ENCODE measurements at regions not wholly inside any gene's neighbourhood (a gene's known extent, or its start where the extent isn't known, plus 50 kb on each side); places are given as distances from the start of the nearest gene placed in this dataset.

DNA sequence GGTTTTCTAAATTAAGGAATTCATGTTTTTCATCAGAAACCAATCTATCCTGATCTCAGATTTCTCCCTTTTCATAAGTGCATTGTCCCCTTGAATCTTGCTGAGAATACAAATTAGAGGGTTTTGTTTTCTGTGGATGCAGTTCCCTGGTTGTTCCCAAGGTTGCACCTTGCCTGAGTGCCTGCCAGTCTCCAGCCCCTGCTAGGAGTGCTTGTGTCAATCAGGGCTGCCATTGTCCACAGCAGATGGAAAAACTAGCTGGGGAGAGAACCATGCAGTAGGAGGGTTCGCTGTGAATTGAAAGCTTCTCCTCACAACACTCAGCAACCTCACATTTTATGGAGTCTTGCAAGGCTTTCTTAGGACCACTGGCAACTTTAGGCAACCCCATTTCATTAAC lies 210.8 kb upstream of the CTNNB1 start:
- ChIA-PET POLR2A (ENCODE audit: partially characterized antibody) (no interaction called here), CTCF (ENCODE audit: partially characterized antibody) (no interaction called here)
- no peak for DNase-seq (ENCODE audit: low read depth in 1 of 2, low spot score in 2 of 2)
- Histone ChIP-seq H2BK120ac (replicated peaks; ENCODE audit: low read depth, low read length) (no peak overlapping the region), H3K79me2 (ENCODE audit: control insufficient read depth in 1 of 2, insufficient read depth in 2 of 2, low read length in 2 of 2) (no peaks in the 10 kb centered on the region), H3K79me1 (ENCODE audit: low read depth, low read length) (no peaks in the 10 kb centered on the region), H2BK12ac (ENCODE audit: low read depth, low read length) (no peak overlapping the region), H3K14ac (ENCODE audit: insufficient read length) (no peak overlapping the region), H3K23me2 (ENCODE audit: low read depth, low read length) (no peaks in the 10 kb centered on the region), H4K5ac (ENCODE audit: insufficient read length, low read depth, low read length) (no peak overlapping the region), H3K23ac (ENCODE audit: insufficient read length) (no peak overlapping the region), H3K9me3 (ENCODE audit: insufficient read depth in 2 of 2, low read depth in 1 of 2, low read length in 1 of 2) (no peaks in the 10 kb centered on the region), H3K4ac (replicated peaks; ENCODE audit: insufficient read length, low read depth, low read length) (no peak overlapping the region), H2BK20ac (ENCODE audit: low read length) (no peak overlapping the region), H3K18ac (ENCODE audit: extremely low read depth, low read length) (no peak overlapping the region), H3K56ac (replicated peaks; ENCODE audit: insufficient read length, low read depth, low read length) (no peak overlapping the region), H3K4me2 (ENCODE audit: insufficient read depth in 1 of 2, low read depth in 2 of 2, low read length in 2 of 2) (no peak overlapping the region), H4K20me1 (replicated peaks in 1 of 2; ENCODE audit: control insufficient read depth in 1 of 2, insufficient read depth in 2 of 2, low read length in 2 of 2) (no peaks in the 10 kb centered on the region), H4K8ac (ENCODE audit: extremely low read depth, insufficient read depth, low read length) (no peak overlapping the region), H3K9ac (replicated peaks in 1 of 4; ENCODE audit: extremely low read depth in 1 of 4, low read depth in 3 of 4, low read length in 3 of 4) (no peak overlapping the region), H3K36me3 (ENCODE audit: control insufficient read depth in 2 of 4, insufficient read depth in 4 of 4, low read length in 3 of 4) (no peaks in the 10 kb centered on the region), H2BK15ac (ENCODE audit: low read length) (no peak overlapping the region), H3K27ac (ENCODE audit: low read depth, low read length) (no peak overlapping the region), H2AK5ac (ENCODE audit: low read depth, low read length) (no peak overlapping the region), H4K91ac (replicated peaks; ENCODE audit: insufficient read length, low read length) (no peak overlapping the region), H2AFZ (ENCODE audit: low read length) (no peak overlapping the region), H2BK5ac (ENCODE audit: low read depth, low read length) (no peak overlapping the region), H3K27me3 (replicated peaks in 1 of 4; ENCODE audit: control insufficient read depth in 3 of 4, extremely low read depth in 1 of 4, insufficient read depth in 3 of 4, low read length in 3 of 4) (no peaks in the 10 kb centered on the region), H3K4me3 (ENCODE audit: extremely low read depth in 1 of 4, insufficient read depth in 2 of 4, low read depth in 3 of 4, low read length in 4 of 4) (no peak overlapping the region), H3K4me1 (replicated peaks in 1 of 4; ENCODE audit: control insufficient read depth in 3 of 4, insufficient read depth in 4 of 4, low read length in 3 of 4) (no peaks in the 10 kb centered on the region)
- no peak for FAIRE-seq
- TF ChIP-seq, protein P1, sequence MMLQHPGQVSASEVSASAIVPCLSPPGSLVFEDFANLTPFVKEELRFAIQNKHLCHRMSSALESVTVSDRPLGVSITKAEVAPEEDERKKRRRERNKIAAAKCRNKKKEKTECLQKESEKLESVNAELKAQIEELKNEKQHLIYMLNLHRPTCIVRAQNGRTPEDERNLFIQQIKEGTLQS (IDR thresholded peaks at IDR 0.05; ENCODE audit: insufficient read depth, low read depth, low read length), result no peak
- TF ChIP-seq BACH1 (IDR thresholded peaks at IDR 0.05; ENCODE audit: low read length) (no peak), CREB1 (IDR thresholded peaks at IDR 0.05) (no peak), JUND (IDR thresholded peaks at IDR 0.05; ENCODE audit: low read length) (no peak), NRF1 (IDR thresholded peaks at IDR 0.05; ENCODE audit: low read depth, low read length) (no peak), RFX5 (IDR thresholded peaks at IDR 0.05; ENCODE audit: borderline replicate concordance, low read depth, low read length) (no peak), ZNF274 (IDR thresholded peaks at IDR 0.05; ENCODE audit: borderline replicate concordance, extremely low read depth, low read length) (no peak)
- TF ChIP-seq, protein P2, sequence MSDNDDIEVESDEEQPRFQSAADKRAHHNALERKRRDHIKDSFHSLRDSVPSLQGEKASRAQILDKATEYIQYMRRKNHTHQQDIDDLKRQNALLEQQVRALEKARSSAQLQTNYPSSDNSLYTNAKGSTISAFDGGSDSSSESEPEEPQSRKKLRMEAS (IDR thresholded peaks at IDR 0.05), result no peak
- 100% methylated on average over 1 of the region's 1 CpG; no CpG with 5 or more reads in 1 of the 2 experiments for WGBS, 2 experiments (ENCODE audit: extremely low coverage in 1 of 2, insufficient coverage in 1 of 2, insufficient read length in 1 of 2, insufficient replicate concordance in 2 of 2, low coverage in 1 of 2, low lambda C conversion rate in 2 of 2, missing lambda C conversion rate in 1 of 2)
